HG02759 (cell line): ENCODE measurements at regions not wholly inside any gene's neighbourhood (a gene's known extent, or its start where the extent isn't known, plus 50 kb on each side); places are given as distances from the start of the nearest gene placed in this dataset.

Experiments
- ATAC-seq: cut with Tn5 transposase; IDR thresholded peaks from one replicate; pipeline ENCODE4 v1.9.1; 2021; ENCODE audit warnings: mild to moderate bottlenecking, moderate library complexity; ENCODE audit not compliant: unreplicated experiment

- no peak for ATAC-seq
Measured at GRCh38 chr11:129324533-129325175, 51.0 kb upstream of the BARX2 start.

- ATAC-seq = no peak
Measured at GRCh38 chr11:129323896-129324502, 51.6 kb upstream of the BARX2 start.

DNA sequence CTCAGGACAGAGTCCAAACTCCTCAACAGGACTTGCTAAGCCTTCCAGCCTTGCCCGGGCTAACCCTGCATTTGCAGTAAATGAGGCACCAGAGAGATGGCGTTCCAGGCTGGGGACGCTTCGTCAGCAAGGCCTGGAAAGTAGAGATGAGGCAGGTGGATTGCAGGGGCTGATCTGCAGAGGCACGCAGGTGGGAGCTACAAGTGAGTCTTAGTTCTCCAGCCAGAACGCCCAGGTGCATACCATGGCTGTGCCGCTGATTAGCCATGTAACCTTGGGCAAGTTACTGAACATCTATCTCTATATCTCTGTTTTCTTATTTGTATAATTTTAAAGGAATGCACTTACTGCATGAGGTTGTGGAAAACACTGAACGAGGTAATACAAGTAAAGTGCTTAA lies 52.7 kb upstream of the BARX2 start:
- no peak for ATAC-seq

- no peak for ATAC-seq
Measured at GRCh38 chr11:129321076-129321475, 54.6 kb upstream of the BARX2 start.

- ATAC-seq = no peak
Measured at GRCh38 chr11:129320494-129320893, 55.2 kb upstream of the BARX2 start.

DNA sequence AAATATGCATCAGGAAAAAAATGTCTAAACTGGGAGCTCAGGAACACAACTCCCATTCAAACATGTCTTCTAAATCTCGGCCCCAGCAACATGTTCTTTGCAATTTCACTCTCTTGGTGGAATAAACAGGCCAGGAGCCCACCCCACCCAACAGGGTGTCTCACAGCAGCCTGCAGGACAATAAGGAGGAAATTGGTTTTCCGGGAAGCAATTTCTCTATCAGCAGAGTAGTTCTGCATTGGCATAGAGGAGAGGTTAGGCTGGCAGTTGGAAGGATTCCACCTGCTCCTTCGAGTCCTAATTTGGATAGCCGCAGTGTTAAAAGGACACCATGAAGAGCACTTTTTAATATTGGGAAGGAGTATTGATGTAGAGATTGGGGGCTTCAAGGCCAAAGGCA lies 55.9 kb upstream of the BARX2 start:
- ATAC-seq = no peak

GRCh38 chr11:129319201-129319600 lies 56.4 kb upstream of the BARX2 start:
- ATAC-seq = no peak

DNA sequence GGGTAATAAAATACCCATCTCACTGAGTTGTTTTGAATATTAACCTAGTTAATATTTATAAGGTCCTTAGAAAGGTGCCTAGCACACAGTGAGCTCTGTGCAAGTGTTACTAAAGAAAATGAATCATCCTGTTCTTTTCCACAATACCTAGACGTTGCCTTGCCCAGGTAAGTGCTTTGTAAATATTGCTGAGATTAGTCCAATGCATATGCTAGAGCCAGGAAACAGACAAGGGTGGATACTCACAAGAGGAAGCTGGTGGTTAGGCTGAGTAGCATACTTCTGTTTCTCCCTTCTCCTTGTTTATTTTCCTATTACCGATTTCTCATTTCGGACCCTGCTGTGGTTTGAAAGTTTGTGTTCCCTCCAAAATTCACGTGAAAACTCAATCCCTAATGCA lies 58.1 kb upstream of the BARX2 start:
- no peak for ATAC-seq

DNA sequence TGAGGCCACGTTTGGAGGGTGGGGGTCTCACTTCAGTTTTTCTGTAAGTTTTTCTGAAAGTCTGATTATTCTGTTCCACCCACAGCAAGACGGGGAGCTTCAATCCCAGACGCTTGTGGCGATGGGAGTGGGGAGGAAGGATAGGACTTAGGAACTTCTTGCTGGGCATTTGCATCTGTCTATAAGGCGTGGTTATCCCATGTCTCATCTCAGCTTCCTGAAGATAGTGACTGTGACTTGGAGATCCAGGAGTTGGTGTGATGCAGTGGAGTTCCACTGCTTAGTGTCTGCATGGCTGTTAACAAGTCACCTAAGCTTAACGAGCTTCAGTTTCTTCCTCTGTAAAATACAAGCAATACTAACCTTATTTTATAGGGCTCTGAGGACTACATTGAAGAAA lies 58.9 kb upstream of the BARX2 start:
- no peak for ATAC-seq

DNA sequence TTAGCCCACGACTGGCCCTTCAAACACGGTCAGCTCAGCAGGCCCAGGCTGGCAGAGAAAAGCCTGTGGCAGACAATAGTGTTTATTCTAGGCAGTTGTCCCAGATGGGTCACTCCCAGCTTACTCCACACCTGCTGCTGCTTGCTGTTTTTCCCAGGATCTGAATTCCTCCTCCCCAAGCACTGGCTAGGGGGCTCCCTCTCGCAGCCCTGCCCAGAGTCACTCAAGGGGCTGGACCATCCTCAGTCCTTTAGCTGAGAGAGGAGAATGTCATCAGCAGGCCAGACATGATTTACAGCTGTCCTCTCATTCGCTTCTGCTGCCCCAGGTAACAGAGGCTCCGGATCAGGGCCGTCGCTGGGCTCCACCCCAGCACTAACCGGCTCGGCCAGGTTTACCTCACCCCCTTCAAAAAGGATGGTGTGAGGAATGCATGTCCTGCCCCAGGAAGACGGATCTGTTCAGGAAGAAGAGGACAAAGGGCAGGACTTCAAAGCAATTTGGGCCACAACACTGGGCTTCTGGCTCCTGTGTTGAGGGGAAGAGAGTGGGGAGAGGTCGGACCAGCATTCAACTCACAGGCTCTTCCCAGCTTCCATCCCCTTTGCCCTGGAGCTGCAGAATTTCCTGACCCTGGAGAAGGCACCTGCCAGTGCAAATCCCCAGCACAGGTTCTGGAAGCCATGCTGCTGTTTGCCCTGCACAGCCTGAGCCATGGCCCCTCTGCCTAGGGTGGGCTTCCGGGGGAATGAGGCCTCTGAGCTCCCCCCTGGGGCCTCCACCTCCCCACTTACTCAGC lies 59.7 kb upstream of the BARX2 start:
- no peak for ATAC-seq

DNA sequence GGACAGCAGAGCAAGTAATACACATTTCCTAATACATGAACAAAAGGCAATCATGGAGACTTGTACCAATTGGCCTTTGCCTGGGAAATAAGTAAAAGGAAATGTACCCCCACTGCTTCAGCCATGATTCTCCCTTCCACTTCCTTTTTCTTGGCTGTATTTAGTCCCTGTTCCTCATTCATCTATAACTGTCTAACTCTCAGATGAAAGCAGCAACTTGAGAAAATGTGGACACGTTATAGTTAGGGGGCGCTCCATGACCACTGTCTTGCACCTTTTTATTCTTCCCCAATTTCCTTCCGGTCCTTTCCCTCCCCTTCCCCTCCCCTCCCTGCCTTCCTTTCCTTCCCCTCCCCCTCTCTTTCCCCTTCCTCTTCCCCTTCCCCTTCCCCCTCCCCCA lies 61.3 kb upstream of the BARX2 start:
- no peak for ATAC-seq

DNA sequence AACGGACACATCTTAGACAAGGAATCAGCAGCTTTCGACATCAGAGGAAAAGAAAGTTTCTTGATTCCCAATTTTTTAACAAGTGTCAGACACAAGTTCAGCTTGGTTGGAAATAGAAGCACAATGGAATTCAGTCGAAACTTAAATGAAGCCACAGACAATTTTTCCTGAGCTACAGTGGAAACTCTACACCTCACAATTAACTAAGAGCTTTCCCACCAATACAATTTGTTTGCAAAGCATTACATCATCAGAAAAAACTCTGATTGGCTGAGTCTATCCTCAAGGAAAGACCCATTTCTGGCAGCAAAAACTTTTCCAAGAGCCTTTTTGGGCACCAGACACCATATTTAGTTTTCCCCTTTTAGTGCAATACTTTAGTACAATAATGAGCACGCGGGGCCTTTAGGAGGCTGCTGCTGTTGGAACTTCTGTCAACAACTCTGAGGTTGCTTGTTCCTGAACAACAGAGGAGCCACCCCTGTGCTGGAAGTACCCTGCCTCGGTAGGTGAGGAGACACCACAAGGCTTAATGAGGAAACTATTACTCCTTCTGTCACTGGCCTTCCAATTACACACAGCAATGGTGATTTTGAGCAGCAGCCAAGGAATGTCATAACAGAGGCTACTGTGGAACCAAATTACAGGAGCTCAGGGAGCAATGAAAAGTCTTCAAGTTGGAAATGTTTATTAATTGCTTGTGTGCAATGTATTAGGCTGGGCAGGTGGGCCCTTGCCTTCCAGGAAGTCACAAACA lies 61.9 kb upstream of the BARX2 start:
- no peak for ATAC-seq

DNA sequence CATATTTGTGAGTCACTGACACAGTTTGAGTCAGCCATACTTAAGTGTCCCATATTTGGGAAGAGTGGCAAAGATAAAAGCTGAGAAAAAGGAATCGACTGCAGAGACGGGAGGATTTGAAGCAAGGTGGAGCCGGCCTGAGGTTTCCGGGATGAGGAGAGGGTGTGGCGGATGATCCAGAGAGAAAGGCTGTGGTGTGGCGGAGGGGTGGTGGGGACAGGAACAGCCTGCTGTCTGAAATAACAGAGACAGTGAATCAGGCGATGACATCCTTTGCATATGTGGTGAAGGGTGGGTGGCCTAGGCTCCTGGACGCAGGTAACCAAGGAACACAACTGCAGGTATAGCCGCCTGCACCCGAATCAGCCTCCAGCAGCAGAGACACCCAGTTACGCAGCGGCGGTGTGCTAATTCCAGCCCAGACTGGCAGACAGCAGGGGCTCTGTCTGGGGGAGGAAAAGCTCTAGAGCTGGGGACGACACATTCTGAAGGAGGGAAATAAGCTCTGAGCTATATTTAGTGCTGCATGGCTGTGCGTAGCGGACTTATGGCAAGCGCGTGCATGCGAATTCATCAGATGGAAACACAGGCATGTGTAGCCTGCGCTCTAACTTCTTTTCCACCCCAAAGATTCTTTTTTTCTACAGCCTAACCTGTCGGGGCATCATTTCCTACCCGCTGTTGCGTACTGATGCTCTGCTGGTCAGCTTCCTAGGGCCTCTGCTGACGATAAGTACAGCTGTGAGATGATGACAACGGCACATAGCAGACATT lies 62.7 kb upstream of the BARX2 start:
- ATAC-seq = no peak

GRCh38 chr11:129308241-129308865 lies 67.3 kb upstream of the BARX2 start:
- ATAC-seq = no peak

DNA sequence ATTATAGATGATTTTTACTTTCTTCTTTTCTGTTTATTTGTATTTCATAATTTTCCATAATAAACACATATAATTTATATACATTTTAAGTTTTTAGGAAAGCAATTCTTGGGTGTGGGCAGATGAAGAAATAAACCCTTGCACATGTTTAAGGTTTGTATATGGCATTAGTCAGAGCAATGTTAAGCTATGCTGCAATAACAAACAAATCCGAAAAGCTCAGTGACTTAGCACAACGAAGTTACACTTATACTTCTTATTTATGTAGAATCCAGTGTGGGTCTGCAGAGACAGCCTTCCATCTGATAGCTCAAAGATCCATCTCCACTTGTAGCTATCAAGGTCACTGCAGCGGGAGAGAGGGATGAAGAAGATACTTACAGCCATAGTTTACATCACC lies 68.5 kb upstream of the BARX2 start:
- ATAC-seq = no peak

DNA sequence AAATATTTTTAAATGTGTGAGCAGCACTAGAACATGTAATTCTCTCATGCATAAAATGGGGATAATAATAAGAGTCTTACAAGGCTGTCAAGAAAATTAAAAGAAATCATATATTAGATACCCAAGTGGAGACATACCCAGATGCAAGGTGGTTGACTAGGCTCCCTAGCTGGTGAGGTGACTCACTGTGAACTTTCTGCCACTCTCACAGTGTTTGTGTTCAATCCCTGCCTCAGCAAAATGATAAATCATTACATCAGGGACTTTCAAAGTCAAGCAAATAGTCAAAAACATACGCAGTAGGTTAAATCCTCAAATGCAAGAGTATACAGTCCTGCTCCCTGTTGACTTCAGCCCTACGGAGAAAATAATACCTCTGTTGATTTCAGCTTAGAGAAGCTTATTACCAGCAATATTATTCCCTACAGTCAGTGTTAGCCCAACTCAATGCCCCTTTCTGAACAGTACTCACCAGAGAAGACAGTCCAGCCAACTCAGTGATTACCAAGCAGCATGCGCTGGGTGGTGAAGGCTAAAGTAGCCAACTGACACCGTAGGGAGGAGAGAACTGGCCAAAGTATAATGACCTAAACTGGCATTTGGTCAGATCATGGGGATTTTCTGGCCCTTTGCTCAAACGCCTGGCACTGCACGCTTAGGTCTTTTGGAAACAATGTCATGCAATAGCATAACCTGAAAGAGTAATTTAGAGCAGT lies 73.1 kb upstream of the BARX2 start:
- ATAC-seq = no peak

DNA sequence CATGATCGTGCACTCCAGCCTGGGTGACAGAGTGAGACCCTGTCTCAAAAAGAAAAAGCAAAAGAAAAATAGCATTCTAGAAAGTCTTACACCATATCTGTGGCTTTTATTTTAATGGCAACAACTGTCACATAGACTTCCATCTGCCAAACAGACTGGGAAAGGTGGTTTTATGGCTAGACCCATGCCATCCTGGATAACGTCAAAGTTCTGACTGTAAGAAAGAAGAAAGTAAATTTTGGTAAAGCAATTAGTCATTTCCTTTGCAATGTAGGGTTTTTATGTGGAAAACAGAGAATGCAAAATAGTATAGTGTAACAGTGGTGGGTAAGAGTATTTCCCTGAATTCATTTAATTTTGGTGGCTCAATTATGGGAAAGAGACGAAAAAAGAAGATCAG lies 75.5 kb upstream of the BARX2 start:
- no peak for ATAC-seq

- no peak for ATAC-seq
Measured at GRCh38 chr11:129298988-129299387, 76.7 kb upstream of the BARX2 start.

DNA sequence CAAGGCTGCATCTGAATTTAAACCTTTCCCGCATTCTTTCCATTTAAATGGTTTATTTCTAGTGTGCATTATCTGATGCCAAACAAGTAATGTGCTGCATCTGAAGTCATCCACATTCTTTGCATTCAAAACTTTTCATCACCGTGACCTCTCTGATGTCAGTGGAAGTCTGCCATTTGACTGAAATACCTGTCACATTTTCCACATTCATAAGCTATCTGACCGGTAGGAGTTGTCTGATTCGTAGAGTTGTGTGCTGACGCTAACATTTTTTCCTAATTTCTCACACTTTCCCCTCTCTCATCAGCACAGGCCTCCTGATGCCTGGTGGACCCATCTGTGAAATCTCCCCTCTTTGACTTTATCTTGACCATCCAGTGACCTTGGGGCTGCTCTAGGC lies 79.9 kb upstream of the BARX2 start:
- no peak for ATAC-seq

- ATAC-seq = no peak
Measured at GRCh38 chr11:129292771-129293170, 82.9 kb upstream of the BARX2 start.
